HG03039 (cell line): ENCODE measurements at regions not wholly inside any gene's neighbourhood (a gene's known extent, or its start where the extent isn't known, plus 50 kb on each side); places are given as distances from the start of the nearest gene placed in this dataset.
"Not testable (repeated sequence)": the region's sequence is repeated elsewhere in the genome, so short reads cannot be mapped to it uniquely, and the experiment has no call there.

Source experiments
- ATAC-seq: cut with Tn5 transposase; IDR thresholded peaks from one replicate; pipeline ENCODE4 v1.9.1; 2021; ENCODE audit warnings: mild to moderate bottlenecking, moderate library complexity; ENCODE audit not compliant: unreplicated experiment

DNA sequence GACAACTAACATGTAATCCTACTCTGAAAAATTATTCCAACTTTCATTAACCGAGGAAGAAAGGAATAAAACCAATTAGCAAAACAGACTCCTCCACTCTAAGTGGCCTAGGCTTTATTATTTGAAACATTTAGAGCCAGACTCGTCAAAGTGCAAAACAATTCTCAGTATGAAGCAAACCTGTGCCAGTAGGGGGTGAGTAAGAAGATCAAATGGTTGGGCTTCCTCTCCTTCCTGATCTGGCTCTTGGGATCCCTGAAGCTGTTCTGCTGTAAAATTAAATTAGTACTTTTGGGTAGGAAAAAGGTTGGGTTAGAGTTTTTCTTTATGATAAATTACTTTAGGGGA, 177.6 kb upstream of the MAN1A1 start:
- no peak for ATAC-seq

DNA sequence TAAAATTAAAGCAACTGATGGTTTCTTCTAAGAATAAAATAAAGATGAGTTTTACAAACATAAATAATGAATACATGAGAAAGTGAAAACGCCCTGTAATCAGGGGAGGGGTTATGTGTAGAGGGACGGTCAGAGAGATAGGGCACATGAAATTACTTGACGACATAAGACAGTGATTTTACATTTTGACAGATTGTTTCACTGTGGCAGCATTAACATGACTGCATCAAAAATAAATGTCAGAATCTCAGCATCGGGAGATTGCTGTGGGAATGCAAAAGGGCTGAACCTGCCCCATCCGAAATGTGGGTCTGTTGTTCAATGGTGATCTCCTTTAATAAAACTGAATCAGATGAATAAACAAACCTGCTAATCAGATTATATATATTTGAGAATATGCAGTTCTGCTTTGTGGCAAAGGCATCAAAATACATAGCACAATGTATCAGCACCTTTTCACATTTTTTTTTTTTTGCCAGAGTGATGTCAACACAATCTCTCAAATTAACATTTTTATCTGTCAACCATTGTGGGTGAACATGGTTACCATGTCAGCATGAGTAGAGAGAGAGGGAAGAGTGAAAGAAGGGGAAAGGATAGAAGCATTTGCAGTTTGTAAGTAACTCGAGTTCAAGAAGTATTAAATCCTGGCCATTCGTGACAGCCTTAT, 177.1 kb upstream of the MAN1A1 start:
- ATAC-seq = no peak

DNA sequence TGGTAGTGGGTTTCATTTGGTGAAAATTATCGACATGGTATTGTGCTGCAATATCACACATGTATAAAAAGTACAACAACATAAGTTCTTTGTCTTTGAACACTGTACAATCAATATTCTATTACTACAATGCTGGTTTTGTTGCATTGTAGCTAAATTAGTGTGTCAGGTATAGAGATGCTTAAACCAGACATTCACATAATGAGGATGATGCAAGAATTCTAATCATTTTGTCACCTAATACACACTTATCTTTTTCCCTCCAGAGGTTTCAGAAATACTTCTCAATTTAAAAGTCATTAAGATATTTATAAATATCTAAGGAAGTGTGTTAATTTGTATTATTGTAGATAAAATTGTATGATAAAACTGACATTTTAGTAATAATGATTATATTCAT, 174.8 kb upstream of the MAN1A1 start:
- no peak for ATAC-seq

DNA sequence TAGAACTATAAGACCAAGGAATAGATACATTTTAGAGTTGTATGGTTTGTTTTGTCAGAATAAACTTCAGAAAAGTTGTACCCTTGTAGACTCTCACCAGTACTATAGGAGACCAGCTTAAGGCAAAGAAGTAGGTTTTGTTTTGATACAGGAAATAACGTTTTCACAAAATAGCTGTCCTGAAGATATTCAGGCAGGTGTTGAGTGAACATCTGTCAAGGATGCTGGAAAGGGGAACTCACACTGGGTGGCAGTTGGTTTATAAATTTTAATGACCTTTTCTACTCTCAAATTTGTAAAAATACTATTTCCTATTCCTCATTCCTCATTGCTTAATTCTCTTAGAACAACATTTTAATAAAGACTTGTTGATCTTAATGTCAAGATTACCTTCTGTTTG, 174.0 kb upstream of the MAN1A1 start:
- ATAC-seq = no peak

DNA sequence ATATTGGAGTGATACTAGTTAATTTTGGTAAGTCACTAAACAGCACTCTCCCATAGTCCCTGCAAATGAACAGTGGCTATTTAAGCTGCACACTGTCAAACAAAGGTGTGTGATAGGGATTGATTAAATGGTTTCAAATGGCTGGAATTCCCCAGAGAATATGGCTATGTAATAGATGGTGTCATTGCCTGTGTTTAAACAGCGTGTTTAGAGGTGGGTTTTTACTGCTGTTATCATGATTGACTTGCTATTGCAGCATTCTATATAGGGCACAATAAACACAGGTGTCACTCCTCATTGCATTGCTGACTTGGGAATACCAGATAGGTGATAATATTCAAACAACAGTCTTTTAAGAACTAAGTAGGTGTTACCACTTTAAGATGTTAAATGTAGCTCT, 171.7 kb upstream of the MAN1A1 start:
- ATAC-seq = no peak

DNA sequence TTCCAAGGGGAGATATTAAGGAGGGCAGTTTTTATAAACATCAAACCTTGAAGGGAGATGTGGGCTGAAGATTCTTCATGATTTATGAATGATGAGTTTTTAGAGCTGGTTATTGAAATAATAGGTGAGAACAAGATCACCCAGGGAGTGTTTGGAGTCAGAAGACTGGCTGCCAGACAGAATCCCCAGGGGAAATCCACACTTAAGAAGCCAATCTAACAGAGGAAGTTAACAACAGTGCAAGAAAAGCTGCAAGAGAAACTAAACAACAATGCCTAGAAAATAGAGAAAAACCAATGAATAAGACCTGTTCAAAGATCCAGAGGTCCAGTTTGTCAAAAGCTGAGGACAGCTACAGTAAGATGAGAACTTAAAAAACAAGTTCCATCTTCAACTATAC, 167.9 kb upstream of the MAN1A1 start:
- peak; percentile 70 for ATAC-seq

DNA sequence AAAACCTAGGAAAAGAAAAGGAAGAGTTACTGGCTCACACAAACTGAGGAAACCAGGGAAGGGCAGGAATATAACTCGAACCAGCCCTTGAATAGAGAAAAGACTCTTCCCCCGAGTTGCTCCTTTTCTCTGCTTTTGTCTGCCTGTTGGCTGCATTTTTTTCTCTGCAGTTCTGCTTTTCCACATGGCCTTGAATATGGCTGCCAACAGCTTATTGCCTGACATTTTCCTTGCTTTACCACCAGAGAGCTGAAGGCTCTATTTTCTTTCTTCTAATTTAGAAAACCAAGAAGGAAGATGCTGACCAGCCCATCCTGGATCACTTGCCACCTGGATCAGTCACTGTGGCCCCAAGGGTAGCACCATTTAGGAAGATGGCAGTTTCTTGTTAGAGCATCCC, 164.8 kb upstream of the MAN1A1 start:
- ATAC-seq = no peak

DNA sequence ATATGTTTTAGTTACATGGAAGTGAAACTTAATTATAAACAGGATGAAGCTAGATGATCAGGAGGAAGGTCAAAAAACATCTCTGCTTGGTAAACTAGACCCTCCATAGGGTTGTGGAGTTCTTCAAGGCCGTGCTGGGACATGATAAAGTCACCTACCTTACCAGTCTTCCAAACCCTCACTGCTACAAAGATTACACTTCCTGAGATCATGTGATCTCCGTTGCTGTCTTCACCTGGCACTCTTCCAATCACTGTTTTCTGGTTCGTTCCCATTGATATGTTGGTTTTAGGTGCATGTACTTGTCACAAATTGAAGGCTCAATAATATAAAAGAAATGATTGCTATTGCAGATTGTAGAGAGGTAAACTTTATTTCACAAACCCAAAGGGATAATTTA, 161.5 kb upstream of the MAN1A1 start:
- no peak for ATAC-seq

DNA sequence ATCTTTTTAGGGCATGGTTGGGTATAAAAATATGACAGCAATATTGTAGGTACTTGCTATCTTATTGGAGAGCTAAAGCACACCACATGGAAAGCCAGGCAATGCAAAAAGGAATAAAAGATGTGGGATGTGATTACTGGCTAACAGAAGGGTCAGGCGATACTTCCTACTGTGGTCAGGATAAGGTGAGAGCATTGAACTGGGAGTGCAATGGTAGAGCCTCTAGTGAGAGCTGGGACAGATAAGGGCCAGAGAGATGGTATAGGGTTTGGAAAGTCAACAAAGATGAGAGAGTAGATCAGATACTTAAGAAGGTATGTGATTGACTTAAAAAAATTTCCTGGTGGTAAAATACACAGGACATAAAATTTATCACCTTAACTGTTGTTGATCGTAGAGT, 160.7 kb upstream of the MAN1A1 start:
- no peak for ATAC-seq

DNA sequence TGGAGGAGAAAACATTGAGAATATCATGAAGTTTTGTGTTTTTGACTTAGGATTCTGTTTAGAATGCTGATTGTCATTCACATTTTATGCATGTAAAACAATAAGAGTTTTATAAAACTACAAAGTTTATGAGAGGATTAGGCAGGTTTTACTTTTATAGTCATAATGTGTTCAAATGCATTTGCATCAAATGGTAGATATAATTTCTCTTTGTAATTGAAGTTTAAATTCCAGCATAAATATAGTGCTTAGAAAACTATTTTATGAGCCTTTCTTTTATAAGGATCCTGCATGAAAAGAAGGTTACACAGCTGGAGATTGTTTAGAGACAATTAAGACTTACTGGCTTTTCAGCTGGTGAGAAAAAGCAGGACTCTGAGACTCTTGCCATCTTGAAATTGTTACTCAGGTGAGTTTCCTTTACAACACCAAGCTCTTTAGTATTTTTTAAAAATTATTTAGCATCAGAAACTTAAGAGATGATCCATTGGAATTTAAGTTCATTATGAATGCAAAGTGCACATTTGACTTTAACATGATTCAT, 157.1 kb upstream of the MAN1A1 start:
- no peak for ATAC-seq

DNA sequence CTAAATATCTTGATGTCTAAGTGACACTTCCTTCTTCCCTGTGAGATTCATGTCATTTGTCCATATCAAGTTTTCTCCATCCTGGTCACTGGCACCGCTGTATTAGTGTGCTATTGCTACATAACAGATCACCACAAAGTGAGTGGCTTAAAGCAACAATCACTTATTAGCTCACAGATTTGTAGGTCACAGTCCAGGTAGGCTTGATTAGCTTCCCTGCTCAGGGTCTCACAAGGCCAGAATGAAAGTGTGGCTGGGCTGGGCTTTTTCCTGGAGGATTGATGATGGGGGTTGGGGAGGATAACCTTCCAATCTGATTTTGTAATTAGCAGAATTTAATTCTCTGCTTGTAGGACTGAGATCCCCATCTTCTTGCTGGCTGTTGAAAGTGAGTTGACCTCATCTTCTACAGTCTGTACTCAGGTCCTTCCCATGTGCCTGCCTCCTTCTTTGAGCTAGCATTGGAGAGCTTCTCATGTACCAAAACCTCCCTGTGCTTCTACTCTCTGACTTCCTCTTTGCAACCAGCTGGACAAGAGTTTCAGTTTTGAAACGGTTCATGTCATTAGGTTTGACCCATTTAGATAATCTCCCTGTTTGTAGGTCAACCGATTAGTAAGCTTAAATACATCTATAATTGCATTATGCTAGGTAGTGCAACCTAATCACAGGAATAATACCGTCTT, 152.4 kb upstream of the MAN1A1 start:
- peak; percentile 87 for ATAC-seq

DNA sequence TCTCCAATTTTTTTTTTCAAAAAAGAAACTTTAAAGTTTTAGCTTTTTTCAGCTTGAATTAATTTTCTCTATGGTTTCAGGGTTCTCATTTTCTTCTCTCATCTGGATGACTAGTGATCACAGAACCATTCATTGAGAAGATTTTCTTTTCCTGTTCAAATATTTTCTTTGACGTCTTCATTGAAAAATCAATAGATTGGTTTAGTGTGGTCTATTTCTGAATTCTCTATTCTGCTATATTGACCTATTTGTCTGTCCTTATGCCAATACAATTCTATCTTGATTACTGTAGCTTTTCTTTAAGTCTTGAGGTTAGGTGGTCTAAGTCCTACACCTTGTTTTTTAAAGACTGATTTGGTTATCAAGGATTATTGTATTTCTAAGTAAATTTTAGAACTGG, 150.2 kb upstream of the MAN1A1 start:
- no peak for ATAC-seq

DNA sequence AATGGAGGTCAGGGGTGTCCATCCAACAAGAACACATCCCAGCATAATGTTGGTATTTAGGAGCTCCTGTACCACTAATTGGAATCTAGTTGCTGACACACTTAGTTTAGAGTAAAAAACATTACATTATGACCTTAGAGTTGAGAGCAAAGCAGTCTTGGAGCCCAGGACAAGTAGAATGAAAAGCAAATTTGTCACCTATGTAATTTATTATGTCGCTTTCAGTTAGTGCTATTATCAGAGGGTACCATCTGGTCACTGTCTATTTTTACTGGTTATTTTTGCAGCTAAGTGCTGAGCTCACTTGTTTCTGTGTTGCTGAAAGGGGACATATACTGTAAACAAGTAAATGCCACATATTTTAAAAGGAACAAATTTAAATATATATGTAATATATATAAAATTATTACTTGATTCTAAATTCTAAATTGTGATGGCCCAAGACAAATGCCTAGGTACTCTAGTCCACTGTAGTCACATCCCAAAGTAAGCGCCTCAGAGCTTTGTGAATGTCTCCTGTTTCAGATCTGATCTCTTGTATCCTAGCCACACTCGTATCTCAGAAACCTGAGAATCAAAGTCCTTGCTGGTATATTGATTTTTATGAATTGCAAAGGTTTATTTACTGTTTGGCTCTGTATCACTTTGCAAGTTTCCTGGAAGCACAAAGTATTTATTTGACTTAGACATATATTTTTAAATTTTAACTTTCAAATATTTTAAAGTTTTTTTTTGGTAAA, 148.6 kb upstream of the MAN1A1 start:
- ATAC-seq = no peak

DNA sequence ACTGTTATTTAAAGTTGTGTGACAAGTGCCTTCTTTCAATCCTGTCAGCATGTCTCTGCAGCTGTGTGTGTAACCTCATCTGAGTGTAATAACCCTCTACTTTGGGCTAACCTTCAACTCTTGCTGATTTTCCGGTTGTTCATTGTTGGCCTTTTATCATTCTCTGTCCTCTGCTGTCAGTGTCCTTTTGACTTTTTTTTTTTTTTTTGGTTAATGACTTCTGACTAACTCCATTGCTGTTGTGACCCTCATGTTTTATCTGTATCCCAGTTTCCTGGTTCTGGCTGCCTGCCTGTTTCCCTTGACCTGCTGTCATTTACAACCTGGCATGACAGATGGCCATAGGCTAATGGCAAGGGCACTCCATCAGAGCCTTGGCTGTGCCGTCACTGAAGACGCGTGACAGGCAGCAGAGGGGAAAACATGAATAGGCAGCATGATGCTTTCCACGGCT, 145.7 kb upstream of the MAN1A1 start:
- no peak for ATAC-seq

DNA sequence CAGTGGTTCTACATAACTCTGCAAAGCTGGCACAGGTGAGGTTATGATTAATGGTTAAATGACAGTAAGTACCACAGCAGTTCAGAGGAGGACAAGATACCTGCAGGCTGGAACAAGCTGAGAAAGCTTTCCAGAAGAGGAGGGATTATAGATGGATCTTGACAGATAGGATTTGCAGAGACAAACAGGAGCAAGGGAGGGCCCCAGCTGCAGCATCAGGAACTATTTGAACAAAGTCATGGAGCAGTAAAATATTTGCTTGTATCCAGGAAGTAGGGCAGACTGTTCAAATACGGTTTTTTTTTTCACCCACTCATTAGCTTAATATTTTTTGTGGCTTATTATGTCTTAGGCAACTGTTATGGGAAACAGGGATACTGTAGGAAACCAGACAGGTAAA, 144.4 kb upstream of the MAN1A1 start:
- ATAC-seq = no peak

DNA sequence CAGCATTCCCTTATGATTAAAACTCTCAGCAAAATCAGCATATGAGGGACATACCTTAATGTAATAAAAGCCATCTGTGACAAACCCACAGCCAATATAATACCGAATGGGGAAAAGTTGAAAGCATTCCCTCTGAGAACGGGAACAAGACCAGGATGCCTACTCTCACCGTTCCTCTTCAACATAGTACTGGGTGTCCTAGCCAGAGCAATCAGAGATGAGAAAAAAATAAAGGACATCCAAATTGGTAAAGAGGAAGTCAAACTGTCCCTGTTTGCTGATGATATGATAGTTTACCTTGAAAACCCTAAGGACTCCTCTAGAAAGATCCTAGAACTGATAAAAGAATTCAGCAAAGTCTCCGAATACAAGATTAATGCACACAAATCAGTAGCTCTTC, 141.6 kb upstream of the MAN1A1 start:
- not testable (repeated sequence) for ATAC-seq

DNA sequence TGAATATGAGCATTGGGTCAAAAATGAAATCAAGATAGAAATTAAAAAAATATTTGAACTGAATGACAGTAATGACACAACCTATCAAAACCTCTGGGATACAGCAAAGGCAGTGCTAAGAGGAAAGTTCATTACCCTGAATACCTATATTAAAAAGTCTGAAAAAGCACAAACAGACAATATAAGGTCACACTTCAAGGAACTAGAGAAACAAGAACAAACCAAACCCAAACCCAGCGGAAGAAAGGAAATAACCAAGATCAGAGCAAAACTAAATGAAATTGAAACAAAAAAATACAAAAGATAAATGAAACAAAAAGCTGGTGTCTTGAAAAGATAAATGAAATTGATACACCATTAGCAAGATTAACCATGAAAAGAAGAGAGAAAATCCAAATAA, 140.5 kb upstream of the MAN1A1 start:
- not testable (repeated sequence) for ATAC-seq

DNA sequence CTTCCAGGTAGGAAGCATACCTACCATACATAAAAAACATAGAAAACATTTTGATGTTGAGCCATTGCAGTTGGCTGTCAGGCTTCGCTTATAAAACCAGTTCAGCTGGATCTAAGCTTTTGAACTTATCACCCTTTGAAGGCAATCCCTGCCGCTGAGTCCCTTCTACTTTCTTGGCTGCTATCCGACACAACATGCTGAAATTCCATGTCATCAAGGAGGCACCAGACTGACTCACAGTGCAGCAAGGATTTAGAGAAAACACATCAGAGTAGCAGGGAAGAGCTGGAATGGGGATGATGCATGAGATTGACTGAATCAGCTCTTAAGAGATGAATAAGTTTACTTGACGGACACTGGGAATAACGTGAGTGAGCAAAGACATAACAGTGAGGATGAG, 135.0 kb upstream of the MAN1A1 start:
- ATAC-seq = no peak

DNA sequence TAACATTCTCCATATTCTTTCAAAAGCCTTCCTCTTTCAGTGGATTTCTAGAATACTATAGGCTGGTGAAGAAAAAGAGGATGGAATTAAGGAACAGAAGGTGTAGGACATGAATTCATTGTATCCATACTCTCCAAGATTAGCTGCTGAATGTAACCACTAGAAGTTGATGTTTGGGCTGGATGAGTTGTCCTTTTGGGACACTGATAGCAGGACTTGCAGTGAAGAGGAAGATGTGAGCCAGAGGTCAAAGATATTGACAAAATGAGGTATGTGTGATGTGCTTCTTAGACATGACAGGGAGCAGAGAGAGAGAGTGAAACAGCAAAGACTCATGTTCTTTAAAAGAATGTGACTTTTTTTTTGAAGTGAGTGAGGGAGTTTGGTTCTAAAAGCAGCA, 134.3 kb upstream of the MAN1A1 start:
- ATAC-seq = no peak

DNA sequence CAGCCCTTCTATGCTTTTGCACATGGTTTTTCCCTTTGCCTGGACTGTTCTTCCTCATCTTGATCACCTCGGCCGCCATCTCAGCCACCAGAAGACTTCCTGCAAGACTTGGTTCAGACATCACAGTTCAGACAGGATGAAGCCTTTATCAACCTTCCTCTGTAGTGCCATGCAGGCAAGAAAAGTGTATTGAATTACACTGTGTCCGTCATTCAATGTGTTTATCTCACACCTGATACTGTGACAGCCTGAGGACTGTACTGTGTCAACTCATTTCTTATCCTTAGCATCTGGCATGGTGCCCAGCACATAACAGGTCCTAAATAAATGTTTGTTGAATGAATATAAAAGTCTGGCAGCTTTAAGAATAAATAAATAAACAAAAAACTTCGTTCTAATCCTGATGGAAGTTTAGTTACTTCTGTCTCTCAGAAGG, 133.3 kb upstream of the MAN1A1 start:
- ATAC-seq = no peak

DNA sequence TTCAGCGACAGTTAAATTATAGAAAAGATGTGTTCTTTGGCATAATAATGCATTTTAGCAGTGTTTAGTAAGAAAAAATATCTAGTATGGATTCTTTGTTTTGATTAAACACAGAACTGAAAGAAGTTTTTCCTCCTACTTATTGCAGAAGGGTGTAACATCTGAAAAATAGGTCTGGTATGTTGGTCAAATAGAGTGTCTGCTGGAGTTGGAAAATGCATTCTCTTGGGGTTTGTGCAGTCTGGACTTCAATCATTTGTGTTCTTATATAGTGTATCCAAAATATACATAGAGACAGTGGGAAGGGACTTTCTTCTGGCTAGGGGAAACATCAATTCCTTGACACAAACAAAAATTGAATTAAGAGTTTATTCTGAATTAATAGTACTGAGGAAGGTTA, 132.4 kb upstream of the MAN1A1 start:
- ATAC-seq = no peak

DNA sequence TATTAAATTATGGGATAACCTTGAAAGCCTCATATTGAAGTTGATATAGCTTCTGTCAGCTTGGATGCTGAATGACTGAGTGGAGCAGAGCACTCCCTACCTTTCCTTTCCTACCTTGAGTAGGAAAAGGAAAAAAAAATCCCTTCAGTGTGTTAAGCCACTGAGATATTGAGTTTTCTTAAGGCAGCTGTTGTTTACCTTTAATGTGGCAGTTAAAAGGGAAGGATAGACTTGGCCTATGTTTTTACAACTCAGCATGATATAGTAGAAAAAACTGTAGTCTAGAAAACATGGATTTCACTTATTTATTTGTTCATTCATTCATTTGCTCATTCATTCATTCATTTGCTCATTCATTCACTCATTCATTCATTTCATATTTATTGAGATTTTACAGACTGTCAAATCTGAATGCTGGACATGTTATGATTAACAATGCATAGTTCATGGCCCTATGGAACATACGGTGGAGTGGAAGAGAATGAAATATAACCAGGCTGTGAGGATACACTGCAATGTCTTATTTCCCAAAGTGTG, 131.5 kb upstream of the MAN1A1 start:
- ATAC-seq = no peak
